HEK293 (cell line): ENCODE measurements at regions not wholly inside any gene's neighbourhood (a gene's known extent, or its start where the extent isn't known, plus 50 kb on each side); places are given as distances from the start of the nearest gene placed in this dataset.

Experiments used
- GFI1B ChIP-seq: fragments of 450-650 bp; formaldehyde crosslinking; IDR thresholded peaks from 2 replicates; pipeline ENCODE4 v1.5.1; 2016; ENCODE audit warnings: missing biosample characterization, missing genetic modification characterization
- OSR2 ChIP-seq: fragments of 450-650 bp; formaldehyde crosslinking; IDR thresholded peaks from 2 replicates; pipeline ENCODE4 v1.5.1; 2016; ENCODE audit warnings: missing biosample characterization, missing genetic modification characterization
- PRDM4 ChIP-seq: fragments of 450-650 bp; formaldehyde crosslinking; IDR thresholded peaks from 2 replicates; pipeline ENCODE4 v1.5.1; 2017; ENCODE audit warnings: missing biosample characterization, missing genetic modification characterization
- TRIM28 ChIP-seq: IDR thresholded peaks from 2 replicates; pipeline ENCODE4 v1.6.1; 2011; ENCODE audit warnings: low read length, control low read depth, borderline replicate concordance
- ZBTB8A ChIP-seq: fragments of 450-650 bp; formaldehyde crosslinking; IDR thresholded peaks from 2 replicates; pipeline ENCODE4 v1.5.1; 2016; ENCODE audit warnings: missing biosample characterization, missing genetic modification characterization
- ZFHX2 ChIP-seq: fragments of 450-650 bp; formaldehyde crosslinking; conservative IDR thresholded peaks from 2 replicates; pipeline ENCODE4 v1.5.1; 2016; ENCODE audit warnings: missing biosample characterization, missing genetic modification characterization
- ZNF221 ChIP-seq: fragments of 450-650 bp; formaldehyde crosslinking; IDR thresholded peaks from 2 replicates; pipeline ENCODE4 v1.5.1; 2017; ENCODE audit warnings: missing biosample characterization, missing genetic modification characterization, borderline replicate concordance
- ZNF248 ChIP-seq: fragments of 450-650 bp; formaldehyde crosslinking; IDR thresholded peaks from 2 replicates; pipeline ENCODE4 v1.5.1; 2017; ENCODE audit warnings: missing biosample characterization, missing genetic modification characterization
- ZNF26 ChIP-seq: fragments of 450-650 bp; formaldehyde crosslinking; IDR thresholded peaks from 2 replicates; pipeline ENCODE4 v1.5.1; 2016; ENCODE audit warnings: missing biosample characterization, missing genetic modification characterization
- ZNF266 ChIP-seq: fragments of 450-650 bp; formaldehyde crosslinking; IDR thresholded peaks from 2 replicates; pipeline ENCODE4 v1.5.1; 2016; ENCODE audit warnings: missing biosample characterization, missing genetic modification characterization, low read depth
- ZNF280C ChIP-seq: fragments of 450-650 bp; formaldehyde crosslinking; IDR thresholded peaks from 2 replicates; pipeline ENCODE4 v1.5.1; 2016; ENCODE audit warnings: missing biosample characterization, missing genetic modification characterization
- ZNF398 ChIP-seq: fragments of 450-650 bp; formaldehyde crosslinking; IDR thresholded peaks from 2 replicates; pipeline ENCODE4 v1.5.1; 2017; ENCODE audit warnings: missing biosample characterization, missing genetic modification characterization
- ZNF426 ChIP-seq: fragments of 450-650 bp; formaldehyde crosslinking; IDR thresholded peaks from 2 replicates; pipeline ENCODE4 v1.5.1; 2017; ENCODE audit warnings: missing biosample characterization, missing genetic modification characterization, mild to moderate bottlenecking, inconsistent platforms, moderate library complexity
- ZNF433 ChIP-seq: fragments of 450-650 bp; formaldehyde crosslinking; IDR thresholded peaks from 2 replicates; pipeline ENCODE4 v1.5.1; 2016; ENCODE audit warnings: missing biosample characterization, missing genetic modification characterization, low read depth
- ZNF48 ChIP-seq: fragments of 450-650 bp; formaldehyde crosslinking; IDR thresholded peaks from 2 replicates; pipeline ENCODE4 v1.5.1; 2016; ENCODE audit warnings: missing biosample characterization, missing genetic modification characterization
- ZNF518A ChIP-seq: fragments of 450-650 bp; formaldehyde crosslinking; conservative IDR thresholded peaks from 2 replicates; pipeline ENCODE4 v1.5.1; 2016; ENCODE audit warnings: low read depth, missing biosample characterization, missing genetic modification characterization
- ZNF530 ChIP-seq: fragments of 450-650 bp; formaldehyde crosslinking; IDR thresholded peaks from 2 replicates; pipeline ENCODE4 v1.5.1; 2016; ENCODE audit warnings: low read depth, missing biosample characterization, missing genetic modification characterization
- ZNF548 ChIP-seq: fragments of 450-650 bp; formaldehyde crosslinking; IDR thresholded peaks from 2 replicates; pipeline ENCODE4 v1.5.1; 2016; ENCODE audit warnings: missing biosample characterization, missing genetic modification characterization
- ZNF580 ChIP-seq: fragments of 450-650 bp; formaldehyde crosslinking; IDR thresholded peaks from 2 replicates; pipeline ENCODE4 v1.5.1; 2016; ENCODE audit warnings: missing biosample characterization, missing genetic modification characterization
- ZNF585B ChIP-seq: fragments of 450-650 bp; formaldehyde crosslinking; IDR thresholded peaks from 2 replicates; pipeline ENCODE4 v1.5.1; 2016; ENCODE audit warnings: missing biosample characterization, missing genetic modification characterization
- ZNF629 ChIP-seq: fragments of 450-650 bp; formaldehyde crosslinking; IDR thresholded peaks from 2 replicates; pipeline ENCODE4 v1.5.1; 2017; ENCODE audit warnings: missing biosample characterization, missing genetic modification characterization
- ZNF776 ChIP-seq: fragments of 450-650 bp; formaldehyde crosslinking; IDR thresholded peaks from 2 replicates; pipeline ENCODE4 v1.5.0; 2017; ENCODE audit warnings: missing biosample characterization, missing genetic modification characterization, borderline replicate concordance
- ZNF792 ChIP-seq: fragments of 450-650 bp; formaldehyde crosslinking; IDR thresholded peaks from 2 replicates; pipeline ENCODE4 v1.5.1; 2016; ENCODE audit warnings: missing biosample characterization, missing genetic modification characterization
- ZSCAN23 ChIP-seq: fragments of 450-650 bp; formaldehyde crosslinking; IDR thresholded peaks from 2 replicates; pipeline ENCODE4 v1.5.1; 2016; ENCODE audit warnings: missing biosample characterization, missing genetic modification characterization
- ZSCAN30 ChIP-seq: fragments of 450-650 bp; IDR thresholded peaks from 2 replicates; pipeline ENCODE4 v1.5.1; 2018; ENCODE audit warnings: missing biosample characterization, mild to moderate bottlenecking, missing genetic modification characterization, moderate library complexity

GRCh38 chr5:175778951-175779503 is 92.4 kb upstream of the CPLX2 start (continued):
- TF ChIP-seq ZNF518A (tag by site-specific recombination) (no peak), ZNF776 (tag by site-specific recombination) (no peak), ZNF580 (tag by site-specific recombination) (peak; percentile 87), ZNF629 (tag by site-specific recombination) (no peak), ZNF530 (tag by site-specific recombination) (no peak), ZNF433 (tag by site-specific recombination) (no peak), ZBTB8A (peak; percentile 21; the same call in 1 of the 2 replicates), TRIM28 (no peak), ZNF548 (tag by site-specific recombination) (no peak), ZNF248 (tag by site-specific recombination) (no peak), ZNF280C (no peak), GFI1B (tag by site-specific recombination) (no peak), ZNF792 (no peak), ZNF398 (tag by site-specific recombination) (no peak), ZNF266 (tag by site-specific recombination) (no peak), ZNF48 (tag by site-specific recombination) (no peak), ZFHX2 (peak; percentile 76), ZSCAN30 (tag by site-specific recombination) (no peak), OSR2 (tag by site-specific recombination) (no peak), ZSCAN23 (tag by site-specific recombination) (no peak), ZNF585B (tag by site-specific recombination) (no peak), PRDM4 (tag by site-specific recombination) (no peak), ZNF426 (tag by site-specific recombination) (no peak), ZNF26 (tag by site-specific recombination) (no peak), ZNF221 (tag by site-specific recombination) (no peak)
